HFFc6 (cell line): ENCODE measurements at regions not wholly inside any gene's neighbourhood (a gene's known extent, or its start where the extent isn't known, plus 50 kb on each side); places are given as distances from the start of the nearest gene placed in this dataset.

Source experiments
- DNase-seq: peaks from one replicate; pipeline ENCODE4 v3.0.0-alpha.2; 2018
- H3K27ac Mint-ChIP-seq: 2 replicates; pipeline ENCODE4 v1.8.0; 2020; ENCODE audit warnings: mild to moderate bottlenecking, mixed read lengths
- H3K27me3 Mint-ChIP-seq: 2 replicates; pipeline ENCODE4 v1.8.0; 2021; ENCODE audit warnings: mild to moderate bottlenecking, moderate library complexity, mixed read lengths; ENCODE audit not compliant: insufficient read depth
- H3K36me3 Mint-ChIP-seq: 2 replicates; pipeline ENCODE4 v1.8.0; 2021; ENCODE audit warnings: low read depth, mixed read lengths
- H3K4me1 Mint-ChIP-seq: 2 replicates; pipeline ENCODE4 v1.8.0; 2020; ENCODE audit warnings: low read depth, mixed read lengths
- H3K4me3 Mint-ChIP-seq: 2 replicates; pipeline ENCODE4 v1.8.0; 2020; ENCODE audit warnings: mild to moderate bottlenecking, moderate library complexity, mixed read lengths
- H3K9me3 Mint-ChIP-seq: 2 replicates; pipeline ENCODE4 v1.8.0; 2020; ENCODE audit warnings: mild to moderate bottlenecking, mixed read lengths
- CTCF ChIP-seq: fragments of 200-600 bp; sonication (generic); IDR thresholded peaks from 2 replicates; pipeline ENCODE4 v1.5.0; 2021; ENCODE audit warnings: antibody characterized with exemption, mild to moderate bottlenecking

DNA sequence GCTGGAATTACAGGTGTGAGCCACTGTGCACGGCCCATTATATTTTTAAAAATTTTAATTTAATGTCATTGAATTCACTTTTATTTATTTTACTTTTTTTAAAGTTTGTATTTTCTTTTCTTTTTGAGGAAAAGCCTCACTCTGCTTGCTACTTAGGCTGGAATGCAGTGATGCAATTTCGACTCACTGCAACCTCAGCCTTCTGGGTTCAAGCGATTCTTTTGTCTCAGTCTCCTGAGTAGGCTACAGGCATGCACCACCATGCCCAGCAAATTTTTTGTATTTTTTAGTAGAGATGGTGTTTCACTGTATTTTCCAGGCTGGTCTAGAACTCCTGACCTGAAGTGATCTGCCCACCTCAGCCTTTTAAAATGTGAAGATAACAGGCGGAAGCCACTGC is 277.5 kb upstream of the HSFY2 start:
- no peak for TF ChIP-seq CTCF
- no peak for DNase-seq
- H3K4me3 Mint-ChIP-seq = no peak overlapping the region
- H3K9me3 Mint-ChIP-seq = no peaks in the 10 kb centered on the region
- peaks cover 3% of the 10 kb centered on the region for H3K27me3 Mint-ChIP-seq
- H3K4me1 Mint-ChIP-seq = peaks cover 32% of the 10 kb centered on the region
- no peak overlapping the region; the same call in 1 of the 2 replicates for H3K27ac Mint-ChIP-seq
- H3K36me3 Mint-ChIP-seq = no peaks in the 10 kb centered on the region

GRCh38 chrY:19042984-19043442 is 269.5 kb upstream of the HSFY2 start:
- Mint-ChIP-seq H3K9me3 (no peaks in the 10 kb centered on the region), H3K27me3 (peaks cover 1% of the 10 kb centered on the region; the same call in 1 of the 2 replicates), H3K4me3 (no peak overlapping the region), H3K27ac (no peak overlapping the region), H3K4me1 (peaks cover 6% of the 10 kb centered on the region), H3K36me3 (peaks cover 10% of the 10 kb centered on the region; the same call in 1 of the 2 replicates)
- no peak for DNase-seq
- TF ChIP-seq CTCF = no peak

DNA sequence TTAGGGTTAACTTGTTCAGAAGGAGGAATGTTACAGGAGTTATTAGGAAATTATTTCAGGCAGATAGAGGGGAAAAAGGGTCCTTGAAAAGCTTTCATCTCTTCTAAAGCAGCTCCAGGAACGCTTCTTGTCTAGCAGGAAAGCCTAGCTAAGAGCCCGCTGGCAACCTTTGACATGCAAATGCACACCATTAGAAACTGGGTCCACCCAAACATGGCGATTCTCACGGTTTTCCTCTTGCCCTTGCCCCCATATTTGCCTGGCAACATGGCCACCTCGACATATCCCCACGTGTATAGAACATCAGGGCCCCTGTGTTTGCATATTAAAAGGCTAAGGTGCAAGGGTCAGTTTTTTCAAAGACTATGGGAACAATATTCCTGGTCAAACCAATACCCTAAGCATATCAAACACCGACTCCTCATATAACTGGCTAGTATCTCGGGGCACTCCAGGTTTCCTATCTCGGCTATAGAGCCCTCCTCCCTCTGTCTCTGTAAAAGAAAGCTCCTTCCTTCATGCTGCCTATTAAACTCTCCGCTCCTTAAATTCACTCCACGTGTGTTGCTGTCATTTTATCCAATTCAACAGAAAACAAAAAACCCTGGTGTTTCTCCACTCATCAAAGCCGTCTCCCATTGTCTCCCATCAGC is 268.9 kb upstream of the HSFY2 start:
- H3K27ac Mint-ChIP-seq = no peak overlapping the region
- no peaks in the 10 kb centered on the region for H3K9me3 Mint-ChIP-seq
- TF ChIP-seq CTCF = no peak
- no peak for DNase-seq
- H3K4me3 Mint-ChIP-seq = no peak overlapping the region
- no peaks in the 10 kb centered on the region for H3K4me1 Mint-ChIP-seq
- H3K27me3 Mint-ChIP-seq = peaks cover 1% of the 10 kb centered on the region; the same call in 1 of the 2 replicates
- H3K36me3 Mint-ChIP-seq = peaks cover 10% of the 10 kb centered on the region; the same call in 1 of the 2 replicates

- TF ChIP-seq CTCF = no peak
- H3K27me3 Mint-ChIP-seq = no peaks in the 10 kb centered on the region
- no peak overlapping the region for H3K4me3 Mint-ChIP-seq
- DNase-seq = no peak
- H3K9me3 Mint-ChIP-seq = no peaks in the 10 kb centered on the region
- H3K36me3 Mint-ChIP-seq = no peaks in the 10 kb centered on the region
- H3K4me1 Mint-ChIP-seq = 0 out of 2 replicates have a peak, but pooled peaks cover 5% of the 10 kb centered on the region
- no peak overlapping the region for H3K27ac Mint-ChIP-seq
Observed at GRCh38 chrY:19026631-19027030, 253.1 kb upstream of the HSFY2 start.

DNA sequence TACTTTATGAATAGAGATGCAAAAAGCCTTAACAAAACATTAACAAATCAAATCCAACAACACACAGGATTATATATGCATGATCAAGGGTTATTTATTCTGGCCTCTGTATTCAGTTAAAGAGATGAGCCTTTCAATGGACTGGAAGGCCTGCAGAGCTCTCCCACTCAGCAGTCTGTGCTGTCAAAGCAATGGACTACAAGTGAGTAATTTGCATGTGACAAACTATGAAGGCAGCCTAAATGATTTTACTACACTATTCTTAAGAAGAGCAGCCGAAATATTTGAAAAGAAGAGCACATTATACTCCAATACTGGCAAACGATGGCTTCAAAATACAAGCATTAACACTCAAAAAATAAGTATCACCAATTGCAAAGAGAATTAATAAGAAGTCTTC is 250.4 kb upstream of the HSFY2 start:
- H3K4me1 Mint-ChIP-seq = 0 out of 2 replicates have a peak, but pooled peaks cover 5% of the 10 kb centered on the region
- DNase-seq = no peak

More for the DNA sequence above, 250.4 kb upstream of the HSFY2 start:
- H3K4me3 Mint-ChIP-seq = no peak overlapping the region
- no peaks in the 10 kb centered on the region; the same call in 1 of the 2 replicates for H3K27me3 Mint-ChIP-seq
- TF ChIP-seq CTCF = no peak
- no peaks in the 10 kb centered on the region for H3K9me3 Mint-ChIP-seq
- H3K36me3 Mint-ChIP-seq = no peaks in the 10 kb centered on the region
- no peak overlapping the region for H3K27ac Mint-ChIP-seq
